HepG2 (cell line): ENCODE measurements at regions not wholly inside any gene's neighbourhood (a gene's known extent, or its start where the extent isn't known, plus 50 kb on each side); places are given as distances from the start of the nearest gene placed in this dataset.

Source experiments
- GABPB1 ChIP-seq: IDR thresholded peaks from 2 replicates; pipeline ENCODE4 v1.6.1; 2016; ENCODE audit warnings: mild to moderate bottlenecking, missing genetic modification reagents, moderate library complexity, missing compliant biosample characterization
- JUNB ChIP-seq: sonication (generic); formaldehyde crosslinking; IDR thresholded peaks from 2 replicates; pipeline ENCODE4 v1.8.0; 2022; ENCODE audit warnings: missing genetic modification reagents, mild to moderate bottlenecking, borderline replicate concordance
- MED1 ChIP-seq: sonication (generic); formaldehyde crosslinking; IDR thresholded peaks from 2 replicates; pipeline ENCODE4 v1.4.0; 2020; ENCODE audit warnings: missing genetic modification reagents
- RARG ChIP-seq: sonication (generic); formaldehyde crosslinking; IDR thresholded peaks from 2 replicates; pipeline ENCODE4 v1.4.0; 2020; ENCODE audit warnings: low read depth, mild to moderate bottlenecking, missing genetic modification reagents
- REL ChIP-seq: sonication (generic); formaldehyde crosslinking; conservative IDR thresholded peaks from 2 replicates; pipeline ENCODE4 v1.8.0; 2022; ENCODE audit warnings: mild to moderate bottlenecking, missing genetic modification reagents, moderate library complexity
- SOX6 ChIP-seq, 2 experiments: fragments of 450-650 bp in 1 of 2; sonication (generic) in 1 of 2; formaldehyde crosslinking in 1 of 2; IDR thresholded peaks; 2 replicates each; pipeline versions ENCODE4 v1.4.0 to v1.6.1; 2017 to 2020; ENCODE audit warnings: antibody characterized with exemption in 1 of 2, mild to moderate bottlenecking in 1 of 2, missing genetic modification reagents in 1 of 2
- ZBTB7A ChIP-seq: sonication (generic); formaldehyde crosslinking; IDR thresholded peaks from 2 replicates; pipeline ENCODE4 v1.8.0; 2022; ENCODE audit warnings: mild to moderate bottlenecking, missing genetic modification reagents
- ZNF282 ChIP-seq: fragments of 450-650 bp; IDR thresholded peaks from 2 replicates; pipeline ENCODE4 v1.6.1; 2018; ENCODE audit not compliant: partially characterized antibody
- ZNF354B ChIP-seq: sonication (generic); formaldehyde crosslinking; IDR thresholded peaks from 2 replicates; pipeline ENCODE4 v1.8.0; 2022; ENCODE audit warnings: mild to moderate bottlenecking, missing genetic modification reagents
- TF ChIP-seq, protein P1 (sequence below): sonication (generic); formaldehyde crosslinking; IDR thresholded peaks from 2 replicates; pipeline ENCODE4 v1.5.0; 2020; ENCODE audit warnings: mild to moderate bottlenecking, missing genetic modification reagents, moderate library complexity
- TF ChIP-seq, protein P2 (sequence below): sonication (generic); formaldehyde crosslinking; IDR thresholded peaks from 2 replicates; pipeline ENCODE4 v1.5.0; 2020; ENCODE audit warnings: mild to moderate bottlenecking, missing genetic modification reagents
- TF ChIP-seq, protein P3 (sequence below): IDR thresholded peaks from 2 replicates; pipeline ENCODE4 v1.6.1; 2016; ENCODE audit warnings: missing biosample characterization, missing genetic modification reagents, low read depth
- TF ChIP-seq, protein P4 (sequence below): sonication (generic); formaldehyde crosslinking; IDR thresholded peaks from 2 replicates; pipeline ENCODE4 v1.5.0; 2020; ENCODE audit warnings: missing genetic modification reagents

DNA sequence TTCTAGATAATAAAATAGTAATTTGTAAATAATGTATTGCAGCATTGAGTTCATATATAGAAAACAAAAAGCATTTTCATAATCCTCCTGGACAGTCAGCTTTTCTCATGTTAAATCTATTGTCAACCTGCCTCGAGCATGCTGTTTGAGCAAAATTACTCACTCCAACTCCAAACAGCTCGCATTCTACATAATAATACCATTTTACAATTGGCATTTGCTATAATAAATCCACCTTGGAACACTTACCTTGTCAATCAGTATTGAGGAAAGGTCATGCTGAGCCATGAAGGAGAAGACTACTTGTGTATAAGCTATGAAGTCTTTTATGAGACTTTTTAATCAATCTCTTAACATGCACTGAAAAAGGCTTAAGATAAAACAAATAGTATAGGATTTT, 682.6 kb downstream of the CBLN4 start:
- no peak for TF ChIP-seq ZNF282
- TF ChIP-seq GABPB1: no peak
- TF ChIP-seq JUNB (CRISPR knock-in tag): no peak
- no peak for TF ChIP-seq MED1
- TF ChIP-seq ZNF354B (CRISPR knock-in tag): no peak
- TF ChIP-seq SOX6 (IDR thresholded peaks at IDR 0.05): no peak
- no peak for TF ChIP-seq SOX6 (CRISPR knock-in tag; IDR thresholded peaks at IDR 0.05)
- no peak for TF ChIP-seq RARG (CRISPR knock-in tag)
- no peak for TF ChIP-seq ZBTB7A (CRISPR knock-in tag)
- TF ChIP-seq, protein P1, sequence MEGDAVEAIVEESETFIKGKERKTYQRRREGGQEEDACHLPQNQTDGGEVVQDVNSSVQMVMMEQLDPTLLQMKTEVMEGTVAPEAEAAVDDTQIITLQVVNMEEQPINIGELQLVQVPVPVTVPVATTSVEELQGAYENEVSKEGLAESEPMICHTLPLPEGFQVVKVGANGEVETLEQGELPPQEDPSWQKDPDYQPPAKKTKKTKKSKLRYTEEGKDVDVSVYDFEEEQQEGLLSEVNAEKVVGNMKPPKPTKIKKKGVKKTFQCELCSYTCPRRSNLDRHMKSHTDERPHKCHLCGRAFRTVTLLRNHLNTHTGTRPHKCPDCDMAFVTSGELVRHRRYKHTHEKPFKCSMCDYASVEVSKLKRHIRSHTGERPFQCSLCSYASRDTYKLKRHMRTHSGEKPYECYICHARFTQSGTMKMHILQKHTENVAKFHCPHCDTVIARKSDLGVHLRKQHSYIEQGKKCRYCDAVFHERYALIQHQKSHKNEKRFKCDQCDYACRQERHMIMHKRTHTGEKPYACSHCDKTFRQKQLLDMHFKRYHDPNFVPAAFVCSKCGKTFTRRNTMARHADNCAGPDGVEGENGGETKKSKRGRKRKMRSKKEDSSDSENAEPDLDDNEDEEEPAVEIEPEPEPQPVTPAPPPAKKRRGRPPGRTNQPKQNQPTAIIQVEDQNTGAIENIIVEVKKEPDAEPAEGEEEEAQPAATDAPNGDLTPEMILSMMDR (CRISPR knock-in tag): no peak
- TF ChIP-seq, protein P2, sequence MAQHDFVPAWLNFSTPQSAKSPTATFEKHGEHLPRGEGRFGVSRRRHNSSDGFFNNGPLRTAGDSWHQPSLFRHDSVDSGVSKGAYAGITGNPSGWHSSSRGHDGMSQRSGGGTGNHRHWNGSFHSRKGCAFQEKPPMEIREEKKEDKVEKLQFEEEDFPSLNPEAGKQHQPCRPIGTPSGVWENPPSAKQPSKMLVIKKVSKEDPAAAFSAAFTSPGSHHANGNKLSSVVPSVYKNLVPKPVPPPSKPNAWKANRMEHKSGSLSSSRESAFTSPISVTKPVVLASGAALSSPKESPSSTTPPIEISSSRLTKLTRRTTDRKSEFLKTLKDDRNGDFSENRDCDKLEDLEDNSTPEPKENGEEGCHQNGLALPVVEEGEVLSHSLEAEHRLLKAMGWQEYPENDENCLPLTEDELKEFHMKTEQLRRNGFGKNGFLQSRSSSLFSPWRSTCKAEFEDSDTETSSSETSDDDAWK (CRISPR knock-in tag): no peak
- TF ChIP-seq, protein P3, sequence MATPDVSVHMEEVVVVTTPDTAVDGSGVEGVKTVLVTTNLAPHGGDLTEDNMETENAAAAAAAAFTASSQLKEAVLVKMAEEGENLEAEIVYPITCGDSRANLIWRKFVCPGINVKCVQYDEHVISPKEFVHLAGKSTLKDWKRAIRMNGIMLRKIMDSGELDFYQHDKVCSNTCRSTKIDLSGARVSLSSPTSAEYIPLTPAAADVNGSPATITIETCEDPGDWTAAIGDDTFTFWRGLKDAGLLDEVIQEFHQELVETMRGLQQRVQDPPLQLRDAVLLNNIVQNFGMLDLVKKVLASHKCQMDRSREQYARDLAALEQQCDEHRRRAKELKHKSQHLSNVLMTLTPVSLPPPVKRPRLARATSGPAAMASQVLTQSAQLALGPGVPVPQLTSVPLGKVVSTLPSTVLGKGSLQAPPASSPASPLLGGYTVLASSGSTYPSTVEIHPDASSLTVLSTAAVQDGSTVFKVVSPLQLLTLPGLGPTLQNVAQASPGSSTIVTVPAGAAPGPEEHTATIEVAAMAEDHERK (CRISPR knock-in tag): no peak
- TF ChIP-seq, protein P4, sequence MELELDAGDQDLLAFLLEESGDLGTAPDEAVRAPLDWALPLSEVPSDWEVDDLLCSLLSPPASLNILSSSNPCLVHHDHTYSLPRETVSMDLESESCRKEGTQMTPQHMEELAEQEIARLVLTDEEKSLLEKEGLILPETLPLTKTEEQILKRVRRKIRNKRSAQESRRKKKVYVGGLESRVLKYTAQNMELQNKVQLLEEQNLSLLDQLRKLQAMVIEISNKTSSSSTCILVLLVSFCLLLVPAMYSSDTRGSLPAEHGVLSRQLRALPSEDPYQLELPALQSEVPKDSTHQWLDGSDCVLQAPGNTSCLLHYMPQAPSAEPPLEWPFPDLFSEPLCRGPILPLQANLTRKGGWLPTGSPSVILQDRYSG (CRISPR knock-in tag): no peak
- no peak for TF ChIP-seq REL
